ENCODE measurements at regions not wholly inside any gene's neighbourhood (a gene's known extent, or its start where the extent isn't known, plus 50 kb on each side); places are given as distances from the start of the nearest gene placed in this dataset.

GRCh38 chr3:63089007-63089750 lies 188.9 kb upstream of the SYNPR start:
- no peak overlapping the region for H3K27ac Mint-ChIP-seq (ENCODE audit: unreplicated experiment)
- Histone ChIP-seq H3K4me1 (ENCODE audit: insufficient read depth, low read length) (no peaks in the 10 kb centered on the region), H3K36me3 (ENCODE audit: insufficient read depth, low read length) (no peaks in the 10 kb centered on the region), H4K20me1 (ENCODE audit: insufficient read depth, low read length) (no peaks in the 10 kb centered on the region), H3K27ac (ENCODE audit: low read depth, low read length) (no peak overlapping the region), H3K9me3 (ENCODE audit: insufficient read depth, low read depth, low read length) (no peaks in the 10 kb centered on the region), H3K4me3 (ENCODE audit: insufficient read depth, low read depth, low read length) (no peak overlapping the region), H3K9ac (ENCODE audit: low read length) (no peak overlapping the region), H2AFZ (ENCODE audit: low read depth, low read length) (no peak overlapping the region), H3K4me2 (ENCODE audit: low read length) (no peak overlapping the region), H3K27me3 (ENCODE audit: insufficient read depth, low read length) (no peaks in the 10 kb centered on the region), H3K79me2 (ENCODE audit: insufficient read depth, low read length) (no peaks in the 10 kb centered on the region)
- no peaks in the 10 kb centered on the region for H3K9me3 Mint-ChIP-seq (ENCODE audit: unreplicated experiment)
- no peak overlapping the region for H3K4me3 Mint-ChIP-seq (ENCODE audit: unreplicated experiment)
- no peaks in the 10 kb centered on the region for H3K4me1 Mint-ChIP-seq (ENCODE audit: low read depth, unreplicated experiment)
- FAIRE-seq (no peak), DNase-seq (ENCODE audit: low read depth) (peak; percentile 44)
- no peaks in the 10 kb centered on the region for H3K27me3 Mint-ChIP-seq (ENCODE audit: low read depth, unreplicated experiment)
- no peak for TF ChIP-seq EZH2 (IDR thresholded peaks at IDR 0.05; ENCODE audit: insufficient read depth, low read length)
- TF ChIP-seq, protein P1, sequence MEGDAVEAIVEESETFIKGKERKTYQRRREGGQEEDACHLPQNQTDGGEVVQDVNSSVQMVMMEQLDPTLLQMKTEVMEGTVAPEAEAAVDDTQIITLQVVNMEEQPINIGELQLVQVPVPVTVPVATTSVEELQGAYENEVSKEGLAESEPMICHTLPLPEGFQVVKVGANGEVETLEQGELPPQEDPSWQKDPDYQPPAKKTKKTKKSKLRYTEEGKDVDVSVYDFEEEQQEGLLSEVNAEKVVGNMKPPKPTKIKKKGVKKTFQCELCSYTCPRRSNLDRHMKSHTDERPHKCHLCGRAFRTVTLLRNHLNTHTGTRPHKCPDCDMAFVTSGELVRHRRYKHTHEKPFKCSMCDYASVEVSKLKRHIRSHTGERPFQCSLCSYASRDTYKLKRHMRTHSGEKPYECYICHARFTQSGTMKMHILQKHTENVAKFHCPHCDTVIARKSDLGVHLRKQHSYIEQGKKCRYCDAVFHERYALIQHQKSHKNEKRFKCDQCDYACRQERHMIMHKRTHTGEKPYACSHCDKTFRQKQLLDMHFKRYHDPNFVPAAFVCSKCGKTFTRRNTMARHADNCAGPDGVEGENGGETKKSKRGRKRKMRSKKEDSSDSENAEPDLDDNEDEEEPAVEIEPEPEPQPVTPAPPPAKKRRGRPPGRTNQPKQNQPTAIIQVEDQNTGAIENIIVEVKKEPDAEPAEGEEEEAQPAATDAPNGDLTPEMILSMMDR (IDR thresholded peaks at IDR 0.05; ENCODE audit: insufficient read depth, low read depth, low read length): no peak
- no peaks in the 10 kb centered on the region for H3K36me3 Mint-ChIP-seq (ENCODE audit: low read depth, unreplicated experiment)

DNA sequence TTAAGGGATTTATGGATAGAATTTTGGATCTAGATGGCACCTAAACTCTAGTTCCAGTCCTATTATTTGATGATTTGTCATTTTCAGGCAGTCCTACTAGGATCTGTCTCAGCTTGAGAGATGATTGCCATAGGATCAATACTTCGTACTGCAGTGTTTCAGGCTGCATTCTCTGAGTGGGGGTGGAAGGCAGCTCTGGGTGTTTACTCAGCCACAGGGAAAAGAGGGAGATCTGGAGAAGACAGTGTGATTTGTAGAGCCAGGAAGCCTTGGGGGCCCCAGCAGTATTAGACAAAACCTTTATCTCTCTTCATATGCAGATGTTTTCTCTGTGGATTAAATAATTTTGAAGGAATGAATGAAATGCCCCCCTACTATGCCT lies 188.4 kb upstream of the SYNPR start:
- no peaks in the 10 kb centered on the region for H3K79me2 ChIP-seq (ENCODE audit: insufficient read depth, low read length)
- TF ChIP-seq EZH2 (IDR thresholded peaks at IDR 0.05; ENCODE audit: insufficient read depth, low read length): no peak
- TF ChIP-seq, protein P1 (IDR thresholded peaks at IDR 0.05; ENCODE audit: insufficient read depth, low read depth, low read length): no peak
- H3K4me1 Mint-ChIP-seq (ENCODE audit: low read depth, unreplicated experiment): no peaks in the 10 kb centered on the region
- H3K4me3 Mint-ChIP-seq (ENCODE audit: unreplicated experiment): no peak overlapping the region
- no peak overlapping the region for H3K27ac Mint-ChIP-seq (ENCODE audit: unreplicated experiment)
- H3K27me3 Mint-ChIP-seq (ENCODE audit: low read depth, unreplicated experiment): no peaks in the 10 kb centered on the region
- no peak overlapping the region for H2AFZ ChIP-seq (ENCODE audit: low read depth, low read length)
- H3K27ac ChIP-seq (ENCODE audit: low read depth, low read length): no peak overlapping the region
- H4K20me1 ChIP-seq (ENCODE audit: insufficient read depth, low read length): no peaks in the 10 kb centered on the region
- no peaks in the 10 kb centered on the region for H3K4me1 ChIP-seq (ENCODE audit: insufficient read depth, low read length)
- FAIRE-seq: no peak
- H3K9ac ChIP-seq (ENCODE audit: low read length): no peak overlapping the region
- DNase-seq (ENCODE audit: low read depth): no peak
- no peaks in the 10 kb centered on the region for H3K36me3 Mint-ChIP-seq (ENCODE audit: low read depth, unreplicated experiment)
- no peaks in the 10 kb centered on the region for H3K9me3 ChIP-seq (ENCODE audit: insufficient read depth, low read depth, low read length)
- no peaks in the 10 kb centered on the region for H3K27me3 ChIP-seq (ENCODE audit: insufficient read depth, low read length)
- H3K4me2 ChIP-seq (ENCODE audit: low read length): no peak overlapping the region
- no peaks in the 10 kb centered on the region for H3K36me3 ChIP-seq (ENCODE audit: insufficient read depth, low read length)
- no peaks in the 10 kb centered on the region for H3K9me3 Mint-ChIP-seq (ENCODE audit: unreplicated experiment)
- H3K4me3 ChIP-seq (ENCODE audit: insufficient read depth, low read depth, low read length): no peak overlapping the region

DNA sequence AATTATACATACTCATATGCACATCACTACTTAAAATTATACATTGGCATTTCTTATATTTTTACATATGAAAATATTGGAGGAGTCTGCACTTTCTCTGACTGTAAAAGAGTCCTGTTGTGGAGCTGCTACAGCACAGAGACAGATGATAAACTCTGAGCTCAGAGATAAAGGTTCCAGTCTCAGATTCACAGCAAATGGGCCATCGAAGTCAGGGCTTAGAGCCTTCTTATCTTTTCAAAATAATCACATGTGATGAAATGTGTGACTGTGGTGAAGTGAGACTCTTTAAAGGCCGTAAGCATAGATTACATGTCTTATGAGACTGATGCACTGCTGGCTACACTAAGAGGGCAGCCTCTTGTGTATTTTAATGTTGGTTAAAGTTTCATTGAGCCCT lies 187.5 kb upstream of the SYNPR start:
- no peaks in the 10 kb centered on the region for H3K9me3 ChIP-seq (ENCODE audit: insufficient read depth, low read depth, low read length)
- H3K27ac ChIP-seq (ENCODE audit: low read depth, low read length): no peak overlapping the region
- H3K36me3 ChIP-seq (ENCODE audit: insufficient read depth, low read length): no peaks in the 10 kb centered on the region
- H3K4me3 ChIP-seq (ENCODE audit: insufficient read depth, low read depth, low read length): no peak overlapping the region
- no peaks in the 10 kb centered on the region for H3K36me3 Mint-ChIP-seq (ENCODE audit: low read depth, unreplicated experiment)
- no peaks in the 10 kb centered on the region for H4K20me1 ChIP-seq (ENCODE audit: insufficient read depth, low read length)
- no peaks in the 10 kb centered on the region for H3K4me1 ChIP-seq (ENCODE audit: insufficient read depth, low read length)
- no peaks in the 10 kb centered on the region for H3K79me2 ChIP-seq (ENCODE audit: insufficient read depth, low read length)
- H3K9me3 Mint-ChIP-seq (ENCODE audit: unreplicated experiment): no peaks in the 10 kb centered on the region
- no peak overlapping the region for H3K4me2 ChIP-seq (ENCODE audit: low read length)
- H3K4me3 Mint-ChIP-seq (ENCODE audit: unreplicated experiment): no peak overlapping the region
- FAIRE-seq (no peak), DNase-seq (ENCODE audit: low read depth) (no peak)
- H3K27me3 Mint-ChIP-seq (ENCODE audit: low read depth, unreplicated experiment): no peaks in the 10 kb centered on the region
- H3K27ac Mint-ChIP-seq (ENCODE audit: unreplicated experiment): no peak overlapping the region
- H3K27me3 ChIP-seq (ENCODE audit: insufficient read depth, low read length): no peaks in the 10 kb centered on the region
- TF ChIP-seq, protein P1 (IDR thresholded peaks at IDR 0.05; ENCODE audit: insufficient read depth, low read depth, low read length): no peak
- no peak for TF ChIP-seq EZH2 (IDR thresholded peaks at IDR 0.05; ENCODE audit: insufficient read depth, low read length)
- H2AFZ ChIP-seq (ENCODE audit: low read depth, low read length): no peak overlapping the region
- H3K4me1 Mint-ChIP-seq (ENCODE audit: low read depth, unreplicated experiment): no peaks in the 10 kb centered on the region
- no peak overlapping the region for H3K9ac ChIP-seq (ENCODE audit: low read length)
